RPMI7951 (cell line): ENCODE measurements at regions not wholly inside any gene's neighbourhood (a gene's known extent, or its start where the extent isn't known, plus 50 kb on each side); places are given as distances from the start of the nearest gene placed in this dataset.
A peak's percentile ranks its signal among the peaks of the same experiment; 100 is the strongest.

Source experiments
- DNase-seq: peaks from one replicate; pipeline ENCODE4 v3.0.0-alpha.2; 2012; ENCODE audit warnings: low read depth

GRCh38 chr3:111472556-111472955, 69.4 kb upstream of the CD96 start:
- DNase-seq: no peak

- peak; percentile 9 for DNase-seq
These were observed 68.4 kb upstream of the CD96 start for GRCh38 chr3:111473550-111473949.

GRCh38 chr3:111476701-111477100, 65.3 kb upstream of the CD96 start:
- DNase-seq: no peak

GRCh38 chr3:111480091-111480490, 61.9 kb upstream of the CD96 start:
- DNase-seq: no peak

GRCh38 chr3:111481551-111481950, 60.4 kb upstream of the CD96 start:
- DNase-seq: no peak

GRCh38 chr3:111482574-111482973, 59.4 kb upstream of the CD96 start:
- DNase-seq: no peak

- DNase-seq: no peak
These were observed 56.9 kb upstream of the CD96 start for GRCh38 chr3:111485086-111485485.
